HCT116 (cell line): ENCODE measurements at regions not wholly inside any gene's neighbourhood (a gene's known extent, or its start where the extent isn't known, plus 50 kb on each side); places are given as distances from the start of the nearest gene placed in this dataset.

Experiments
- ATAC-seq: fragments of 200-7000 bp; cut with Tn5 transposase; 2 replicates; pipeline ENCODE4 v1.9.1; 2020; ENCODE audit warnings: mild to moderate bottlenecking, moderate library complexity
- BruUV-seq: library from RNA; stranded (reverse); fragments of 400-500 nt; replicated peaks from 2 replicates; lab custom pipeline; 2021; lab: Mats Ljungman, UMichigan
- CTCF ChIA-PET: fragments of 300-600 bp; sonication (Branson Sonifier 250); formaldehyde crosslinking; loops from one replicate; lab custom pipeline; 2021; ENCODE audit warnings: antibody characterized with exemption; lab: Charles Lee
- POLR2A ChIA-PET: fragments of 300-600, 350-600 bp; sonication (Branson Sonifier 250); formaldehyde crosslinking; loops from one replicate; lab custom pipeline; 2021; ENCODE audit warnings: antibody characterized with exemption; lab: Charles Lee
- RAD21 ChIA-PET, 2 experiments: fragments of 300-600 bp; sonication (Branson Sonifier 250); formaldehyde crosslinking; loops; one replicate each; lab custom pipeline; 2023; ENCODE audit warnings: low total read pairs in 2 of 2; ENCODE audit not compliant: uncharacterized antibody in 2 of 2, unreplicated experiment in 2 of 2, low non-redundant PET in 1 of 2; lab: Charles Lee
- DNase-seq: peaks from one replicate; pipeline ENCODE4 v3.0.0-alpha.2; 2010; ENCODE audit warnings: low read depth, low spot score
- H2AFZ ChIP-seq: fragments of 200-600 bp; shearing (Covaris generic), sonication (generic); 2 replicates; pipeline ENCODE4 v1.6.1; 2017; ENCODE audit warnings: low read depth, mixed run types, mixed read lengths, antibody characterized with exemption, low read length; ENCODE audit not compliant: poor library complexity, severe bottlenecking
- H3K27ac ChIP-seq: 2 replicates; pipeline ENCODE4 v1.5.1; 2012; ENCODE audit warnings: low read depth, low read length
- H3K27me3 ChIP-seq: fragments of 200-600 bp; sonication (generic); 2 replicates; pipeline ENCODE4 v1.6.1; 2016; ENCODE audit warnings: mixed run types, low read length, mixed read lengths; ENCODE audit not compliant: insufficient read depth
- H3K36me3 ChIP-seq, 2 experiments: fragments of 200-500 bp in 1 of 2; fragments of 200-600 bp in 1 of 2; sonication (Bioruptor generic) in 1 of 2; sonication (generic) in 1 of 2; 2 replicates each; pipeline versions ENCODE4 v1.5.1 to v1.6.1; 2014 to 2016; ENCODE audit warnings: low read length in 2 of 2, inconsistent platforms in 1 of 2, mixed read lengths in 1 of 2, mixed run types in 1 of 2; ENCODE audit not compliant: insufficient read depth in 2 of 2, control insufficient read depth in 1 of 2
- H3K4me1 ChIP-seq, 2 experiments: fragments of 200-600 bp in 1 of 2; sonication (generic) in 1 of 2; 2 replicates each; pipeline versions ENCODE4 v1.5.1 to v1.6.1; 2012 to 2017; ENCODE audit warnings: low read length in 2 of 2, inconsistent platforms in 1 of 2, mild to moderate bottlenecking in 1 of 2, mixed read lengths in 1 of 2, mixed run types in 1 of 2, moderate library complexity in 1 of 2; ENCODE audit not compliant: insufficient read depth in 2 of 2, control insufficient read depth in 1 of 2
- H3K4me2 ChIP-seq: fragments of 200-600 bp; sonication (generic); 2 replicates; pipeline ENCODE4 v1.6.1; 2017; ENCODE audit warnings: mixed run types, low read length, mixed read lengths
- H3K4me3 ChIP-seq, 2 experiments: fragments of 200-600 bp in 1 of 2; sonication (generic) in 1 of 2; replicated peaks in 1 of 2; 2 replicates each; pipeline ENCODE4 v1.5.1; 2011 to 2016; ENCODE audit warnings: low read length in 2 of 2, control low read depth in 1 of 2, low read depth in 1 of 2, mild to moderate bottlenecking in 1 of 2, mixed read lengths in 1 of 2, mixed run types in 1 of 2
- H3K79me2 ChIP-seq: fragments of 200-600 bp; sonication (generic); 2 replicates; pipeline ENCODE4 v1.6.1; 2017; ENCODE audit warnings: mild to moderate bottlenecking, mixed run types, low read length, moderate library complexity, mixed read lengths; ENCODE audit not compliant: insufficient read depth
- H3K9ac ChIP-seq: fragments of 200-600 bp; sonication (generic); 2 replicates; pipeline ENCODE4 v1.6.1; 2016; ENCODE audit warnings: low read length, mixed read lengths
- H3K9me2 ChIP-seq: fragments of 200-600 bp; sonication (generic), shearing (Covaris generic); 2 replicates; pipeline ENCODE4 v1.6.1; 2017; ENCODE audit warnings: mixed run types, mild to moderate bottlenecking, moderate library complexity; ENCODE audit not compliant: insufficient read depth
- H3K9me3 ChIP-seq, 2 experiments: fragments of 200-500 bp in 1 of 2; fragments of 200-600 bp in 1 of 2; sonication (Bioruptor generic) in 1 of 2; sonication (generic) in 1 of 2; 2 replicates each; pipeline ENCODE4 v1.6.1; 2014 to 2017; ENCODE audit warnings: low read length in 2 of 2, mixed read lengths in 2 of 2, inconsistent platforms in 1 of 2, low read depth in 1 of 2, mild to moderate bottlenecking in 1 of 2, mixed run types in 1 of 2, moderate library complexity in 1 of 2; ENCODE audit not compliant: control insufficient read depth in 1 of 2, insufficient read depth in 1 of 2
- H4K20me1 ChIP-seq: fragments of 200-600 bp; sonication (generic), shearing (Covaris generic); 2 replicates; pipeline ENCODE4 v1.6.1; 2017; ENCODE audit warnings: mixed run types, mild to moderate bottlenecking, moderate library complexity; ENCODE audit not compliant: insufficient read depth
- ATF3 ChIP-seq: IDR thresholded peaks from 2 replicates; pipeline ENCODE4 v1.6.1; 2012
- CBX3 ChIP-seq: IDR thresholded peaks from 2 replicates; pipeline ENCODE4 v1.6.1; 2012; ENCODE audit warnings: low read depth
- CEBPB ChIP-seq: IDR thresholded peaks from 2 replicates; pipeline ENCODE4 v1.6.1; 2012; ENCODE audit warnings: low read depth
- CTCF ChIP-seq, 3 experiments: fragments of 200-600 bp in 1 of 3; sonication (generic) in 1 of 3; IDR thresholded peaks in 2 of 3; conservative IDR thresholded peaks in 1 of 3; 2 replicates each; pipeline ENCODE4 v1.5.1; 2012 to 2017; ENCODE audit warnings: low read depth in 2 of 3, low read length in 2 of 3, antibody characterized with exemption in 1 of 3, borderline replicate concordance in 1 of 3, control low read depth in 1 of 3, mild to moderate bottlenecking in 1 of 3, mixed read lengths in 1 of 3, mixed run types in 1 of 3, moderate library complexity in 1 of 3; ENCODE audit not compliant: insufficient read depth in 1 of 3
- EGR1 ChIP-seq: IDR thresholded peaks from 2 replicates; pipeline ENCODE4 v1.6.1; 2012; ENCODE audit warnings: low read depth
- ELF1 ChIP-seq: IDR thresholded peaks from 2 replicates; pipeline ENCODE4 v1.6.1; 2012; ENCODE audit warnings: low read depth, borderline replicate concordance
- EZH2phosphoT487 ChIP-seq: fragments of 200-600 bp; IDR thresholded peaks from 2 replicates; pipeline ENCODE4 v1.6.1; 2018; ENCODE audit warnings: antibody characterized with exemption, borderline replicate concordance
- FOSL1 ChIP-seq: IDR thresholded peaks from 2 replicates; pipeline ENCODE4 v1.6.1; 2012; ENCODE audit warnings: low read depth
- MAX ChIP-seq: IDR thresholded peaks from 2 replicates; pipeline ENCODE4 v1.6.1; 2012
- POLR2AphosphoS5 ChIP-seq: IDR thresholded peaks from 2 replicates; pipeline ENCODE4 v1.6.1; 2011; ENCODE audit warnings: mild to moderate bottlenecking, low read depth, low read length, moderate library complexity
- RAD21 ChIP-seq: IDR thresholded peaks from 2 replicates; pipeline ENCODE4 v1.6.1; 2012; ENCODE audit warnings: low read depth, mild to moderate bottlenecking
- REST ChIP-seq: IDR thresholded peaks from 2 replicates; pipeline ENCODE4 v1.6.1; 2012; ENCODE audit warnings: low read depth
- SIN3A ChIP-seq: IDR thresholded peaks from 2 replicates; pipeline ENCODE4 v1.6.1; 2012; ENCODE audit warnings: low read depth
- SP1 ChIP-seq: IDR thresholded peaks from 2 replicates; pipeline ENCODE4 v1.6.1; 2012; ENCODE audit warnings: low read depth
- SRF ChIP-seq: IDR thresholded peaks from 2 replicates; pipeline ENCODE4 v1.6.1; 2012; ENCODE audit warnings: low read depth
- TCF7L2 ChIP-seq: IDR thresholded peaks from 2 replicates; pipeline ENCODE4 v1.7.0; 2011; ENCODE audit warnings: borderline replicate concordance, inconsistent platforms; ENCODE audit not compliant: insufficient read depth, insufficient read length; ENCODE audit errors: extremely low read depth
- YY1 ChIP-seq: IDR thresholded peaks from 2 replicates; pipeline ENCODE4 v1.6.1; 2011; ENCODE audit warnings: low read length, low read depth, moderate library complexity, mild to moderate bottlenecking; ENCODE audit not compliant: insufficient replicate concordance; ENCODE audit errors: extremely low read depth
- ZBTB33 ChIP-seq: IDR thresholded peaks from 2 replicates; pipeline ENCODE4 v1.6.1; 2011; ENCODE audit warnings: mild to moderate bottlenecking, low read length, moderate library complexity; ENCODE audit not compliant: insufficient replicate concordance; ENCODE audit errors: extremely low read depth
- ZFX ChIP-seq: fragments of 450-650 bp; IDR thresholded peaks from 2 replicates; pipeline ENCODE4 v1.6.1; 2017
- ZNF274 ChIP-seq: fragments of 200-500 bp; sonication (Bioruptor generic); IDR thresholded peaks from 2 replicates; pipeline ENCODE4 v1.6.1; 2014; ENCODE audit warnings: mild to moderate bottlenecking, low read depth, low read length, inconsistent platforms
- intact Hi-C: fragments of 100-400 bp; cut with micrococcal nuclease; formaldehyde crosslinking; loops from 2 replicates; pipeline ENCODE4 v1.10.0; 2022

- POLR2A ChIA-PET, result no interaction called here
- no peaks in the 10 kb centered on the region for H3K9me2 ChIP-seq
- H3K4me3 ChIP-seq, result no peak overlapping the region
- intact Hi-C loops, result no loop called here
- no peak overlapping the region for H2AFZ ChIP-seq
- DNase-seq, result no peak
- RAD21 ChIA-PET, result no interaction called here
- H3K9me3 ChIP-seq, result no peaks in the 10 kb centered on the region
- H3K4me1 ChIP-seq, result peaks cover 15 to 16% of the 10 kb centered on the region in 2 experiments; a peak in 3 of 4 replicates
- no peak overlapping the region for H3K9ac ChIP-seq
- no peaks in the 10 kb centered on the region; the same call in 1 of the 2 replicates for H3K27me3 ChIP-seq
- H4K20me1 ChIP-seq, result no peaks in the 10 kb centered on the region
- no peaks in the 10 kb centered on the region for H3K36me3 ChIP-seq
- no TSS peak for BruUV-seq
- no peak overlapping the region for H3K4me2 ChIP-seq
- CTCF ChIA-PET, result no interaction called here
- no peaks in the 10 kb centered on the region for H3K79me2 ChIP-seq
- TF ChIP-seq FOSL1 (no peak), MAX (no peak), ELF1 (no peak), ZFX (no peak), SIN3A (no peak), ZNF274 (no peak), CBX3 (no peak), ATF3 (no peak), YY1 (no peak), CTCF (IDR thresholded peaks at IDR 0.05 in 2 of 3, conservative IDR thresholded peaks at IDR 0.05 in 1 of 3; ENCODE audit: borderline replicate concordance in 1 of 3, insufficient read depth in 1 of 3, low read depth in 2 of 3, low read length in 2 of 3) (no peak), RAD21 (no peak), EGR1 (no peak), SRF (no peak), POLR2AphosphoS5 (no peak), SP1 (no peak), EZH2phosphoT487 (no peak), TCF7L2 (no peak), ZBTB33 (no peak), CEBPB (no peak), REST (no peak)
- H3K27ac ChIP-seq, result no peak overlapping the region
- ATAC-seq, result no peak
Measured at GRCh38 chr17:79666111-79666510, 55.3 kb upstream of the RBFOX3 start.
